ENCODE measurements at regions not wholly inside any gene's neighbourhood (a gene's known extent, or its start where the extent isn't known, plus 50 kb on each side); places are given as distances from the start of the nearest gene placed in this dataset.

DNA sequence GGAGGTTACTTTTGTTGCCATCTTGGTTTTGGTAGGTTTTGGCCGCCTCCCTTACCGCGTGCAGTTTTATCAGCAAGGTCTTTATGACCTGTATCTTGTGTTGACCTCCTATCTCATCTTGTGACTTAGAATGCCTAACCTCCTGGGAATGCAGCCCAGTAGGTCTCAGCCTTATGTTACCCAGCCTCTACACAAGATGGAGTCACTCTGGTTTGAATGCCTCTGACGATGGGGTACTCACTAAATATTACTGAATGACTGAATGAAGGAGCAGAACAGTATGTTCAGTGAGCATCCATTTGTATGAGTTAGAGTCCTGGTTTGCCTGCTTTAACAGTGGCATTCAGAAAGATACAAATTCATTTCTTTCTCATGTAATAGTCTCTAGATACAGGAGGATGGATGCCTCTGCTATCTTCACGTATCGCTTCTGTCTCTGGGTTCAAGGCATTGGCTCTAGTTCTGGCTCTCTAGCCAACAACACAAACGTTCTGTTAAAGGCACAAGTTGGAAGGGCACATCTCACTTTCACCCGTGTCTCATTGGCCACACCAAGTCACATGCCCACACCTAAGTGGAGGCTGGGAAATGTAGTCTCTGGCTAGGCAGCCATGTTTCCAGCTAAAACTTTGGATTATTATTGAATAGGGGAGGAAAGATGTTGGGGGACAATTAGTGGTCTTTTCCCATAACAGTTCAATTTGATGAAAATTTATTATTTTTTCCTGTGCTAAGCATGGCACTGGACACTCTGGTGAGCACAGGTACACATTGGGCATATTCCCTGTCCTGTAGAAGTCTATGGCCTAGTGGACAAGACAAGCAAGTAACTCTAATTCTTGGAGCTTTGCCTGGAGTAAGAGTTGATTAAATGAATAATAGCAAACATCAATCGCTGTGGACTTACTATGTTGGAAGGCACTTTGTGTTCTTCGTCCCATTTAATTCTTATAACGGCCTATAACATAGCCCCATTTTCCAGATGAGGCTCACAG is 75.2 kb upstream of the RPH3A start:
- ChIA-PET CTCF (no interaction called here), POLR2A (ENCODE audit: low non-redundant PET) (no interaction called here)
- DNase-seq (ENCODE audit: low spot score), result peak; percentile 23

GRCh38 chr12:112728864-112729263 is 62.7 kb upstream of the RPH3A start:
- no peak for DNase-seq (ENCODE audit: low spot score)
- H3K27ac ChIP-seq, result no peak overlapping the region
- no peak for TF ChIP-seq CTCF (conservative IDR thresholded peaks at IDR 0.05; ENCODE audit: low read depth)
- ChIA-PET POLR2A (ENCODE audit: low non-redundant PET) (no interaction called here), CTCF (no interaction called here)

More for the DNA sequence above, 75.2 kb upstream of the RPH3A start:
- no peak overlapping the region for H3K27ac ChIP-seq
- no peak for TF ChIP-seq CTCF (conservative IDR thresholded peaks at IDR 0.05; ENCODE audit: low read depth)

DNA sequence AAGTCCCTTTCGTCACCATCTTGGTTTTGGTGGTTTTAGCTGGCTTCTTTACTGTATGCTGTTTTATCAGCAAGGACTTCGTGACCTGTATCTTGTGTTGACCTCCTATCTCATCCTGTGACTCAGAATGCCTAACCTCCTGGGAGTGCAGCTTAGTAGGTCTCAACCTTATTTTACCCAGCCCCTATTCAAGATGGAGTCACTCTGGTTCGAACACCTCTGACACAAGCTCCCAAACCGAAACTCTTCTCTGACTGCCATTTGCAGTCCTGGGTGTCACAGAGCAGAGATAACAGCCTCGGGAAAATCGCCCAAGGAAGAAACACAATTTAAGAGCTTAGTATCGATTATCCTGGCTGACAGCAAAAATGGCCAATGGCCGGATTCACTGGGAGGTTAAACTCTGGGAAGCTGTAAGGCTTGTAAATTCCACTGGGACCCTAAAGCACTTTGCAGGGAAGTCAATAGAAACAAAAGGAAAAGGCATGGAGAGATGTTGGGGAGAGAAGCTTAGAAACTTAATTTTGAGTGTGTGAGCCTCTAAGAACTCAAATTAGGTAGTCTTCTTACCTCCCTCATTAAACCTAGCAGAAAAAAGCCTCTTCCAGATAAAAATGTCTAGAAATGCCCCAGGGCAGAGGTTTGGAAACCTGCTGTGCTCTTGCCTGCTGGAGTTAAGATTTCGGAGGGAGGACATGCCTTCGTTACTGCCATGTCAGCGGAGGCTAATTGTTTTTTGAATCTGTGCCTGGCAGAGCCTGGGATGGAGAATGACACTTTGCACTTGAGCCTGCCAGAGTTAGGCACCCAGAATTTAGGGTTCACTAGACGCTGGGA is 56.5 kb upstream of the RPH3A start:
- no peak for DNase-seq (ENCODE audit: low spot score)
- no peak for TF ChIP-seq CTCF (conservative IDR thresholded peaks at IDR 0.05; ENCODE audit: low read depth)
- POLR2A ChIA-PET (ENCODE audit: low non-redundant PET), result no interaction called here
- no peak overlapping the region for H3K27ac ChIP-seq
- CTCF ChIA-PET, result no interaction called here

DNA sequence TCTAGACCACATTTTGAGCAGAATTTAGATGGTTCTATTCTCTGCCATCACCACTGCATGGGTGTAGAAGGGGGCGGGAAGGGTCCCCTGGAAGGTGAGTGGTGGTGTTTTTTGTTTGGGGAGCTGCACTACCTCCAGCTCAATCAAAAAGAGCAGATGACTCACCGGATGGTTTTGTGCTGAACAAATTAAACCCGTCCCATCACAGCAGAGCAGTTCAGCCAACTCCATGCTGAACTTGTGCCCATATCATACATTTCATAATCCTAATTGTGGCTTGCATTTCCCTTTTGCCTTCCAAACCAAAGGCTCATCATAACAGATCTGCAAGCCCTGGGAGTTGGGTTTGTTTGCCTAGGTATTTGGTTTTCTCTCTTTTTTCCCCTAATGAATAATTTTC is 53.0 kb upstream of the RPH3A start:
- CTCF ChIA-PET, result no interaction called here
- no peak for TF ChIP-seq CTCF (conservative IDR thresholded peaks at IDR 0.05; ENCODE audit: low read depth)

GRCh38 chr12:112740387-112740934 is 51.1 kb upstream of the RPH3A start:
- CTCF ChIA-PET, result interaction anchor here (1.1 kb wide), 1 partner anchor 9 kb away, joined by 3 read pairs; no protein-coding TSS in a partner anchor
- TF ChIP-seq CTCF (conservative IDR thresholded peaks at IDR 0.05; ENCODE audit: low read depth), result no peak
- POLR2A ChIA-PET (ENCODE audit: low non-redundant PET), result no interaction called here
- no peak for DNase-seq (ENCODE audit: low spot score)
- no peak overlapping the region for H3K27ac ChIP-seq

More for the DNA sequence above, 53.0 kb upstream of the RPH3A start:
- DNase-seq (ENCODE audit: low spot score), result no peak
- POLR2A ChIA-PET (ENCODE audit: low non-redundant PET), result no interaction called here
- H3K27ac ChIP-seq, result no peak overlapping the region

- CTCF ChIA-PET, result interaction anchor here (0.6 kb wide), 1 partner anchor 15 kb away, joined by 3 read pairs; no protein-coding TSS in a partner anchor
- POLR2A ChIA-PET (ENCODE audit: low non-redundant PET), result no interaction called here
- TF ChIP-seq CTCF (conservative IDR thresholded peaks at IDR 0.05; ENCODE audit: low read depth), result no peak
- no peak for DNase-seq (ENCODE audit: low spot score)
- H3K27ac ChIP-seq, result no peak overlapping the region
These were observed 50.4 kb upstream of the RPH3A start for GRCh38 chr12:112741106-112741505.
